ENCODE measurements at regions not wholly inside any gene's neighbourhood (a gene's known extent, or its start where the extent isn't known, plus 50 kb on each side); places are given as distances from the start of the nearest gene placed in this dataset.
A peak's percentile ranks its signal among the peaks of the same experiment; 100 is the strongest.

DNA sequence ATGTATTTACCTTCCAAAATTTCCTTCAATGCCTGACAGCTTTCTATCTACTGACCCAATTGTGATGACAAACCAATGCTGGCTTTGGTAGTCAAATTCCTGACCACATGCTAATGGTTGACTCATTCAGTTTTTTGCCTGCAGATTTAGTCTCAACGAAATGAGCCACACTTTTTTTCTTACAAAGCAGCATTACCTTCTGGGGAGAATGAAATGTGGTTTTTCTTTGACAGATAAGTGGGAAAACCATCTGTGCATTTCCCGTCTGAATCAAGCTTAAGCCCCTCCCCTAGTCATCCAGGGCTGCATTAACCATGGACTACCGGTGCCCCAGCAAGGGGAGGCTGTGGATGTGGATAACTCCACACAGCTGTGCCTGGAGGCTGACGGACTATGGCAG is 99.6 kb upstream of the TAF11L2 start:
- H3K4me3 Mint-ChIP-seq: peak overlapping the region in 4 of 8 donors; percentile 2 to 82 (median 48)
- peaks cover 0 to 5% (median 1%) of the 10 kb centered on the region in 3 donors for H3K27me3 Mint-ChIP-seq
- H3K27ac Mint-ChIP-seq: no peak overlapping the region
- ATAC-seq (ENCODE audit: low read depth in 2 of 2) (no peak), DNase-seq (no peak)
- peaks cover 40 to 50% (median 50%) of the 10 kb centered on the region in 3 donors for H3K4me1 Mint-ChIP-seq
- H3K9me3 Mint-ChIP-seq: peaks cover 3 to 14% (median 7%) of the 10 kb centered on the region in 7 donors
- peaks cover 7 to 8% of the 10 kb centered on the region in 2 donors for H3K36me3 Mint-ChIP-seq

DNA sequence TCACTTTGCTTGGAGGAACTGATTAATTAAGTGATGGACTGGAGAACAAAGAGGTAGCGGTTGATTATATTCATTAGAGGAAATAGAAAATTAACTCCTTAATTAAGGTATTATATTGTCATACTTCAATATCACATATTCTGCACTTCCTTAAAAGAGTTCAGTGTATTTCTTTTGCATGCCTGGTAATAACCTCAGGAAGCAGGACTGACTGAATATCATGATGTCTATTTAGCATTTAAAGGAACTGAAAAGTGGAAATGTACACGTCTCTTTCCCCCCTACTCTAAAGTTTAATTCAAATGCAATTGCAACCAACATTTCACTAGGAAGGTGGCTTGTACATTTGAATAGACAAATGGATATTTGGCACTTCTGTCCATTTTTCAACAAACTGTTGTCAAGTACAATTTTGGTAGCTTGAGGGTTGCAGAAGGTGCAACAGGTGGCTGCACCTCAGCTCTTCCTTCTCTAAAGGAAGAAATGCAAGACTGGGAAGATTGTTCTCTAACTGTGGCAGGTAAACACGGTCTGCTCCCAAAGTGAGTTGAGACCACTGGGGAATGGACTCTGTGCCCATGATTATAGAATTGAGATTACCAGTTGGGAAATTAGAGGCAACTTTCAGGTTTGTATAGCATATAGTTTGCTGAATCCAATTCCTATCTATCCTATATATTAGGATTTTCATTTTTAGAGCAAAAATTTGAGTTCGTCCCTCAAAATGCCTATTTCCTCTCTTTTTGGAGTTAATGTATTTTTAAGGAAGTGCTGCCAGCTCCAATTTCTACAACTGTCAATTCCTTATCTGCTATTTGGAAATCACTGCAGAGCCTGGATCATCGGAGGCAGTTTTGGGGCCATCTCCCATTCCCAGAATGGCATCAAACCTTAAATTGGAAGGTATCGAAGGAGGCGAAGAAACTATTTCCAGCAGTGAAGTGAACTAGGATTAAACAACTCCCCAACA is 98.9 kb upstream of the TAF11L2 start:
- Mint-ChIP-seq H3K27me3 (peaks cover 0 to 11% (median 9%) of the 10 kb centered on the region in 3 donors), H3K4me3 (peak overlapping the region in 5 of 8 donors; percentile 2 to 82 (median 58)), H3K9me3 (peaks cover 3 to 11% (median 7%) of the 10 kb centered on the region in 7 donors), H3K4me1 (peaks cover 40 to 56% (median 50%) of the 10 kb centered on the region in 3 donors), H3K36me3 (peaks cover 4 to 5% of the 10 kb centered on the region in 2 donors), H3K27ac (peak overlapping the region in 4 of 6 donors; percentile 3 to 84 (median 26))
- ATAC-seq (ENCODE audit: low read depth in 2 of 2) (peak in 1 of 2 donors; percentile 56), DNase-seq (no peak)

DNA sequence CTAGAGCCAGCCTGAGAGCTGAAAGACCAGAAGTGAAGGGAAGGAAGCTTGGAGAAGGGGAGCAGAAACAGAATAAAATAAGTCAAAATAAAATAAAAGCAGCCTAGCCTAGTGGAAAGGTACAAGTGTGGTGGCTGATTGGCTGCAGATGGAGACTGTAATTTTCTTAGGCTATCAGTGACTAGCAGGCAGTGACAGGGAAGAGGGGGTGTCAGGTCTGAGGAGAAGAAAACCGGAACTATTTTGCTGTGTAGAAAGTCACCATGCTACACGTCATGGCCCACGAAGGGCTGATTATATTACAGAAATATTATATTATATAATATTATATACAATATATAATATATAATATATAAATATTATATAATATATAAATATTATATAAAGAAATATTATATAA is 98.1 kb upstream of the TAF11L2 start:
- peak overlapping the region in 3 of 8 donors; percentile 58 to 74 (median 69) for H3K4me3 Mint-ChIP-seq
- peaks cover 0 to 5% (median 3%) of the 10 kb centered on the region in 7 donors for H3K9me3 Mint-ChIP-seq
- H3K27me3 Mint-ChIP-seq: peaks cover 0 to 14% (median 11%) of the 10 kb centered on the region in 3 donors
- H3K27ac Mint-ChIP-seq: peak overlapping the region in 3 of 6 donors; percentile 3 to 84 (median 7)
- H3K36me3 Mint-ChIP-seq: no peaks in the 10 kb centered on the region
- ATAC-seq (ENCODE audit: low read depth in 2 of 2) (peak in 1 of 2 donors; percentile 64), DNase-seq (no peak)
- peaks cover 40 to 59% (median 48%) of the 10 kb centered on the region in 3 donors for H3K4me1 Mint-ChIP-seq

DNA sequence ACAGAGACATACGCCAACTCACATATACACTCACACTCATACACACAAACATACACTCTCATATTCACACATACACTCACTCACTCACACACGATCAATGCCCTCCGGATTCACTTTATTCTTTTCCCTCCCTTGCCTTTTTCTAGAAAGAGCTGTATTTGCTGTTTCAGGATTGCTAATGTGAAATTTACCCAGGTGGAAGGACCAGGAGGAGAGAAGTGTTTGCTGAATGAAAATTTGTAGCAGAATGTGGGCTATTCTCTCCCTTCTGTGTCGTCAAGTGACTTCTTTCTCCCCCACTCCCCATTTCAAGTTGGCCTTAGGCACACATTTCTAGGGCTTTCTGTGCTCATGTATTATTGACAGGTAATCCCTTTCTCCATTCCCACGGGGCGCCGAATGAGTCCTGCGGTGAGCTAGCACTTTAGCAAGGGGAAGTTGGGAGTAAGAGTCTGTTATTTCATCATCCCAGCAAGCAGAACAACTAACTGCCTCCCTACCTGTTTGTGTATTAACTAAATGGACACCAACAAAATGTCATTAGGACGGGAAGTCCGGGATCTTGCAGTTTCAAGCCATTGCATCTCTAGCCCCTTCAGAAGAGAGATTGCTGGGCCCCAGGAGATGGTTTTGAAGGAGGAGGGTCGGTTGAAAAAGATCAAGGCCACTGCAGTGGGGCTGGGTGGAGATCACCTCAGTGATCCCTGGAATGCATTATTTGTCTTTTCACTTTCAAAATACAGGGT is 97.1 kb upstream of the TAF11L2 start:
- H3K27me3 Mint-ChIP-seq: peaks cover 0 to 14% (median 11%) of the 10 kb centered on the region in 3 donors
- peaks cover 0 to 5% (median 3%) of the 10 kb centered on the region in 7 donors for H3K9me3 Mint-ChIP-seq
- peaks cover 40 to 57% (median 48%) of the 10 kb centered on the region in 3 donors for H3K4me1 Mint-ChIP-seq
- peak overlapping the region in 4 of 6 donors; percentile 7 to 87 (median 64) for H3K27ac Mint-ChIP-seq
- ATAC-seq (ENCODE audit: low read depth in 2 of 2) (no peak), DNase-seq (no peak)
- no peaks in the 10 kb centered on the region for H3K36me3 Mint-ChIP-seq
- H3K4me3 Mint-ChIP-seq: no peak overlapping the region

DNA sequence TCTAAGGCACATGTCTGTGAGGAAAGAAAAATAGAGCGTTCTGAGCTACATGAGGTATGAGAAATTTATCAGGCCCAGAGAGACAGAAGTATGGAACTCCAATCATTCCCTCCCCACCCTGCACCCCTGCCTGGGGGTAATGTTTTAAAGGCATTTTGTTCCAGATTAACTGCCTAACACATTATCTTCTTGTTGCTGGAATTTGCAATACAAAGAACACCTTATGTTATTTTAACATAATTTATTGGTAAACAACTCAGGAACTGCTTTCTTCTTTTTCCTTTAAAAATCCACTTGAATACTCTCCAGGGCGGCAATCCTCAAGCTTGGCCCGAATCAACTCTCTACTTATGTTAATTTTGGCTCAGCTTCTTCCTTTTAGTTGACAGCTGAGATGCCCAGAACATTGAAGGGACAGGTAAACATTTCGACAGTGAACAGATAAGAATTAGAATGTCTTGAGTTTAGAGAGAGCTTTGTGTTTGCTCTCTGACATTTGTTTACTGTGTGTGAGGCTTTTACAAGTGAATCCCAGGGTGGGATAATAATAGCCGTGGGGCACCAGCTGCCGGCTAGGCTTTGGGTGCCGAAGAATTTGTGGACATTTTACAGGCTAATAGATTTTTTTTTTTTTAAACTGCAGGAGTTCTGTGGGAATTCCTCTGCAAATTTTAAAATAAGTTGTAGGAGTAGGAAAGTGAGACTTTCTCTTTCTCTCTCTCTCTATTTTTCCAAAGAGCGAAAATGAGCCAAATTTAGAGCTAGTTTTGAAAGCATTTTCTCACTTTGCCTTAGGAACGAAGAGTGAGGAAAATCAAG is 96.4 kb upstream of the TAF11L2 start:
- peaks cover 34 to 51% (median 44%) of the 10 kb centered on the region in 3 donors for H3K4me1 Mint-ChIP-seq
- H3K9me3 Mint-ChIP-seq: peaks cover 0 to 4% (median 2%) of the 10 kb centered on the region in 7 donors
- no peak for ATAC-seq (ENCODE audit: low read depth in 2 of 2)
- H3K36me3 Mint-ChIP-seq: no peaks in the 10 kb centered on the region
- no peak for DNase-seq
- no peak overlapping the region for H3K27ac Mint-ChIP-seq
- H3K27me3 Mint-ChIP-seq: peaks cover 0 to 14% (median 11%) of the 10 kb centered on the region in 3 donors
- H3K4me3 Mint-ChIP-seq: no peak overlapping the region

DNA sequence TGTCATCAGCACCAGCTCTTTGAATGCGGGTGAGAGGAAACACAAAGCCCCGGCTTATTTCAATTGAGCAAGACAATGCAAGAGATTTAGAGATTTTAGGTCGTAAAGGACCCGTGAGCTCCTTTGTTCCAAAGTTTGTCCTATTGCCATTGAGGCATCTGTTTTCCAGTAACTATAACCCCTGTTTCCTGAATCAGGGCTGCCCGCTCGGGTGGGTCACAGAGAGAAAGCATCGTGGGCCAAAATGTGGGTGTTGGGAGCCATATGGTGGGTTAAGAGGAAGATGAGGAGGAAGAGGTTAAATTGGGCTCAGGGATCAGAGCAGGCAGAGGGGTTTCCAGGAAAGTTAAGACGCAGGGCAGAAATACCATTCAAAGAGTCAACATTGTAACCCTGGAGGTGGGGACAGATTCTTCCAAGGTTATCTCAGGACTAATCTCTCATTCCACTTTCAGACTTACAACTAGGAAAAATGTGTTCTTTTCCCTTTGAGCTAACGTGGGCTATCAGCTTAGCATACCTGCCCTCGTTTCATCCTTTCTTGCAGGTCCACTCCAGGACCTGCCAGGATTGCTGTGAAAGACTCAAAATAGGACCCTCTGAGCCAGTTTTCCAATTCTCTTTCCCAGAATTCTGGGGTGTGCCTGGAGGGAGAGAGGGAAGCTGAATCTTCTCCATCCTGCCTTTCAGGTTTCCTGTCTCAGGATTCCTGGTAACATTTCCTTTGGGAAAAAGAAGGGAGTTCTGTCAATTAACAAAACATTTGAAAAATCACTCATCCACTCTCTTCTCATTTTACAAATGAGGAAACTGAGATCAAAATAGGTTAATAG is 95.5 kb upstream of the TAF11L2 start:
- DNase-seq (no peak), ATAC-seq (ENCODE audit: low read depth in 2 of 2) (no peak)
- Mint-ChIP-seq H3K36me3 (no peaks in the 10 kb centered on the region), H3K27ac (no peak overlapping the region), H3K9me3 (peaks cover 0 to 2% (median 0%) of the 10 kb centered on the region in 7 donors), H3K4me3 (no peak overlapping the region), H3K4me1 (peaks cover 30 to 46% (median 36%) of the 10 kb centered on the region in 3 donors), H3K27me3 (peaks cover 0 to 14% (median 11%) of the 10 kb centered on the region in 3 donors)

DNA sequence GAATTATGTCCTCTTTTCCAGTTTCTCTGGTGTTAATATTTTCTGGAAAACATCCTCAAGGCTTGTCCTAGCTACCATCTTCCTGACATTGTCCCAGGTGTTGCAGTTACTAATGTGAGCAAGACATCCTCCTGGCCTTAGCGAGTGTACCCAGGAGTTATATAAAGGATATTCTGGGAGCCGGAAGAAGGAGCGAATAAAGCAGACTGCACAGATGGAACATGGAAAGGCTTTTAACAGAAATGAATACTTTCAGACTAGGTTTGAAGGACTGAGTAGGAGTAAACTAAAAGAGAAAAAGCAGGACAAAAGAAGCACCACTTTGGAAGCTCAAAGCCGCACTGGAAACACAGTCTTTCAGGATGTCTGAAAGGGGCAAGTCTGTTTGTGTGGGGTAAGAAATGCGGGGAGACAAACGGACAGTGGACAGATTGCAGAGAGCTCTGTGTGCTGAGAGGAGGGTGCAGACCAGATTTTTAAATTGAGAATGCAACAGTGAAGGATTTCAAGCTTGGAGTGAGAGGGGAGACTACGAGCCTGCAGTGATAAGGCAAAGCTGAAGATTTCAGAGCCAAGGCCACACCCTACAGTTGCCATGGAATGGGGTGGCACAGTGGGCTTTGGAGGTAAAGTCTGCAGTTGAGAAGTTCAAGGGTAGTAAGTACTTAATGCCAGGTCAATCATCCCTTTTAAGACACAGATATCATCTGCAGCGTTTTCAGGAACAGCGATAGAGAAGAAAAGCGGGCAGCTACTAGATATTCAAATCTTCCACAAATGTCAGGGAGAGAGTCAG is 94.1 kb upstream of the TAF11L2 start:
- H3K9me3 Mint-ChIP-seq: peaks cover 0 to 2% (median 0%) of the 10 kb centered on the region in 7 donors
- H3K36me3 Mint-ChIP-seq: no peaks in the 10 kb centered on the region
- no peak for DNase-seq
- H3K27ac Mint-ChIP-seq: peak overlapping the region in 1 of 6 donors; percentile 60
- peaks cover 0 to 14% (median 11%) of the 10 kb centered on the region in 3 donors for H3K27me3 Mint-ChIP-seq
- no peak for ATAC-seq (ENCODE audit: low read depth in 2 of 2)
- H3K4me3 Mint-ChIP-seq: no peak overlapping the region
- peaks cover 19 to 33% (median 23%) of the 10 kb centered on the region in 3 donors for H3K4me1 Mint-ChIP-seq

DNA sequence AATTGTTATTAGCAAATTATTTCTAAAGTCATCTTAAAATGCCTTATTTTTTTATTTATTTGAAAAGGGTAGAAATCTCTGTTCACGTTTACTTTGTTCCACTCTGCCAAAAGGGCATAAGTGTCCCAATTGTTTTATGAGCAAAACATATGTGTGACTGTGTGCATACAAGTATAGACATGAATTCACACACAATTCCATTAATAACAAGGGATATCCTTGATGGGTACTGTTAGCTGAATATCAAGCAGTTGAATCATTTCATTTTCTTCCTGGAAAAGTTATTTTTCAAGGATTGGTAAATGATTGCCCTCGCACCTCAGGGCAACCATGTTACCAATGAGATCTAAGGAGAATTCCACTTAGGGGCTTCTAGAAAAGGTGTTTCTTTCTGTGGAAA is 92.1 kb upstream of the TAF11L2 start:
- Mint-ChIP-seq H3K9me3 (peaks cover 0 to 2% (median 0%) of the 10 kb centered on the region in 7 donors), H3K27me3 (peaks cover 0 to 14% (median 11%) of the 10 kb centered on the region in 3 donors), H3K4me3 (no peak overlapping the region), H3K36me3 (no peaks in the 10 kb centered on the region), H3K4me1 (peaks cover 3 to 12% (median 4%) of the 10 kb centered on the region in 3 donors), H3K27ac (no peak overlapping the region)
- DNase-seq (no peak), ATAC-seq (ENCODE audit: low read depth in 2 of 2) (no peak)

DNA sequence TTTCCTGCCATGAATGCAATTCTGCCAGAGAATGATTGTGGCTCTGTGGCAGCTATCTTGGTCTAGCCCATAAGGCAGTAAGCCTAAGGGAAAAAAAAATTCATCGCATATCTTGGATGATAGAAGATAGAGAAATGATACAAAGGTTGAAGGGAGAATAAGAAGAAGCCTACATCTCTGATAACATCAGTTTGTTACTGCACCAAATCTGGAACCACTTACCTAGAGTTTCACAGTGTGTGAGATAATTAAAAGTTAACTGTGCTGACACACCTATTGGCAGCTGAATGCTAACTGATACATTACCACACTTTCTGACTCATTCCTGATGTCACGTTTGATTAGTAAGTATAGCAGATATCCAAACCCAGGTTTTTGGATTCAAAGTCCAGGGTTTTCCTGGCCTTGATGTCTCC is 91.6 kb upstream of the TAF11L2 start:
- H3K36me3 Mint-ChIP-seq: no peaks in the 10 kb centered on the region
- peaks cover 0 to 2% (median 0%) of the 10 kb centered on the region in 7 donors for H3K9me3 Mint-ChIP-seq
- H3K4me1 Mint-ChIP-seq: peaks cover 0 to 9% (median 0%) of the 10 kb centered on the region in 3 donors
- ATAC-seq (ENCODE audit: low read depth in 2 of 2) (no peak), DNase-seq (no peak)
- H3K27ac Mint-ChIP-seq: no peak overlapping the region
- peaks cover 0 to 14% (median 11%) of the 10 kb centered on the region in 3 donors for H3K27me3 Mint-ChIP-seq
- H3K4me3 Mint-ChIP-seq: no peak overlapping the region

DNA sequence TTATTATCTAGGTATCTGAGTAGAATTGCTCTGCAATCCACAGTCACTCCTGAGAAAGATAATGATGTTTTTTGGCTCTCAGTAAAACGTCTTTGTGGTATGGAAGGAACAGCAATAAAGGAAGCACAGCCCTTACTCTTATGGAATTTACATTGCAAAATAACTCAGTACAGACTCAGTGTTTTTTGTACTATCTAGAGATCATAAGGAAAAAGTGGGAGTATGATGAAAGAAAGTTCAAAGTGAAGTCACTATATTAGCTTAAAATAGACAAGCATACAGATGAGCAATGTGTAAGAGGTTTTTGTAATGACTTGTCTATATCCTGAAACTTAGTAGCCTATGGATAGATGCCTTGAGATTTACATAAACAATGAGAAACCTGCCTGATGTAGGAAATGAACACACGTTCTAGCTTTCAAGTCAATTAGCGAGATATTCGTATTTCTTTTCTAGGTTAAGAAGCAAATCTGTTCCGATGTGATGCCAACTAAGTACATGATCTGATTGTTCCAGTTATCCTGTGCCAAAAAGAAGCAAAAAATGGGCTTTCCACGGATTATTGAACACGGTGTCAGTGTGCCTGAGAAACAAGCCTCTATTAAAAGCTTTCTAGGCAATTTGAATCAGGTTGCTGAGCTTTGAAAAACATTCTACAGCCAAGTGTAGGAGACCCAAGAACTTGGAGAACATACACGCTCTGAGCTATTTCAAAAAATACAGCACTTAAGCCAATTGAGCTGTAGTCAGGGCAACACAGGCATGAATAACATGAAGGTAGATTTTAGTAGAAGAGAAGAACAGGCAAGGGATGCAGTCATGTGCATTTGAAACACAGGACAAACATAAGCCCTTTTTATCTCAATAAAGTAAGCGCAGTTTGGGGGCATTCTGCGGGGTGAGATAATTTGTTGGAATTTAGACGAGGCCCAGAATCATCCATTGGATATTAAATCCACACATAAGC is 86.3 kb upstream of the TAF11L2 start:
- no peak overlapping the region for H3K4me3 Mint-ChIP-seq
- H3K27ac Mint-ChIP-seq: no peak overlapping the region
- ATAC-seq (ENCODE audit: low read depth in 2 of 2) (no peak), DNase-seq (no peak)
- H3K36me3 Mint-ChIP-seq: no peaks in the 10 kb centered on the region
- H3K27me3 Mint-ChIP-seq: peaks cover 0 to 7% (median 6%) of the 10 kb centered on the region in 3 donors
- peaks cover 0 to 12% (median 10%) of the 10 kb centered on the region in 3 donors for H3K4me1 Mint-ChIP-seq
- H3K9me3 Mint-ChIP-seq: peaks cover 0 to 1% (median 0%) of the 10 kb centered on the region in 7 donors

Measured in naive B cell (primary cell).